GM08714 (cell line): ENCODE measurements at regions not wholly inside any gene's neighbourhood (a gene's known extent, or its start where the extent isn't known, plus 50 kb on each side); places are given as distances from the start of the nearest gene placed in this dataset.
"Not testable (repeated sequence)": the region's sequence is repeated elsewhere in the genome, so short reads cannot be mapped to it uniquely, and the experiment has no call there.

Experiments
- H3K4me3 ChIP-seq: fragments of 200-500 bp; sonication (Bioruptor generic); 2 replicates; pipeline ENCODE4 v1.5.1; 2014; ENCODE audit warnings: mild to moderate bottlenecking, low read length, inconsistent platforms
- ZNF274 ChIP-seq: IDR thresholded peaks from 2 replicates; pipeline ENCODE4 v1.6.1; 2012; ENCODE audit warnings: mild to moderate bottlenecking, low read depth, low read length

DNA sequence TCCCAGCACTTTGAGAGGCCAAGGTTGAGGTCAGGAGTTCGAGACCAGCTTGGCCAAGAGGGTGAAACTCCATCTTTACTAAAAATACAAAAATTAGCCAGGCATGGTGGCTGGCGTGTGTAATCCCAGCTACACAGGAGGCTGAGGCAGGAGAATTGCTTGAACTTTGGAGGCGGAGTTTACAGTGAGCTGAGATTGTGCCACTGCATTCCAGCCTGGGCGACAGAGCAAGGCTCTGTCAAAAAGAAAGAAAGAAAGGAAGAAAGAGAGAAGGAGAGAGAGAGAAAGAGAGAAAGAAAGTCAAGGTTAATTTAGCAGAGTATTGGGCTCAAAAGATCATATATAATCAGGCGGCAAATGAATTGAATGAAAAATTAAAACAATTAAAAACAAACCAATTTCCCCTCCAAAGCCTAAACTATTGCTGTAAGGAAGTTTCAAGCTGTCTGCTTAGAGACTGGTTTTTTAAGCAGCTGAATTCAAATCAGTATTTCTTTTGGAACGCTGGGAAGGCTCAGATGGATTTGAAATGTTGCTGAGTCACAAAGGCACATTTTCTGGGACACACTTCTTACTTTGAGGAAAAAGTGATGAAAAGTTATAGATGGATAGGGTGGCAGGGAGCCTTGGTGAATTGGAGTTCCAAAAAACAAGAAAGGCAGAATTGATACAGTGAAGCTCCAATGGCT, 81.3 kb upstream of the BHLHE40 start:
- H3K4me3 ChIP-seq, result peak overlapping the region; percentile 19; the same call in 1 of the 2 replicates
- no peak for TF ChIP-seq ZNF274

DNA sequence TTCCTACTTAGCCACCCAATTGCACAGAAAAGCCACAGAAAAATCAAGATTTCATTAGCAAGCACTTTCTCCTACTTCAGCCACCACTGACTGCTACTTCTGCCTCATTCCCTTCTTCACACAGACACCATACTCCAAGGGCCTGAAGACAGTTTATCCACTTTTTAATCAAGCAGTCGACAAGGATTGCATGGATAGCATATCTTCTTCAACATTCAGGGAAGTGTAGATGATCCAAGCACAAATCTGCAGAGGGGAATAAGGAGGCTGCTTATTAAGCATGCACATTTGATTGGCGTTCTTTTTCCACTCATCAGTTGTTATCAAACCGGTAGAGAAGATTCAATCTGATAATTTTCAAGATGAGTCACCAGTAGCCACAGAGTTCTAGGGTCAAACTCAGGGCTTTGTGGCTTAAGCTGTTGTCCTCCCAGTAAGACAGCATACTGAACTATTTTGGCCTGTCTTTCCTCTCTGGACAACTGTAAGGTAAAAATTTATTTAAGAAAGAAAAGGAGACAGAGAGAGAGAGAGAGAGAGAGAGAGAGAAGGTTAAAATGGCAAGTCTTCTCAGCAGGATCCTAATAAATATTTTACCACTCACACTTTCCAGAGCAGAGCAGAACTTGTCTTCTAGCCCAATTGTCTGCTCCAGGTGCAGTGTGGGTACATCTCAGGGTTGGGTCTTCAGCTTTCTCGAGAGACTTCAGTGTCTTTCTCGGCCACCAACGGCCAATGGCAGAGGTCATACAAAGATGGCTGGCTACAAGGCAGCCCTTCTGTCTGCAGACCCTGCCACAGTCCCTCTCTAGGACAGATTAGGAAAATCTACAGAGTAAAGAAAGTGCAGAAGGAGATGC, 80.6 kb upstream of the BHLHE40 start:
- H3K4me3 ChIP-seq, result peak overlapping the region; percentile 19; the same call in 1 of the 2 replicates
- TF ChIP-seq ZNF274, result no peak

DNA sequence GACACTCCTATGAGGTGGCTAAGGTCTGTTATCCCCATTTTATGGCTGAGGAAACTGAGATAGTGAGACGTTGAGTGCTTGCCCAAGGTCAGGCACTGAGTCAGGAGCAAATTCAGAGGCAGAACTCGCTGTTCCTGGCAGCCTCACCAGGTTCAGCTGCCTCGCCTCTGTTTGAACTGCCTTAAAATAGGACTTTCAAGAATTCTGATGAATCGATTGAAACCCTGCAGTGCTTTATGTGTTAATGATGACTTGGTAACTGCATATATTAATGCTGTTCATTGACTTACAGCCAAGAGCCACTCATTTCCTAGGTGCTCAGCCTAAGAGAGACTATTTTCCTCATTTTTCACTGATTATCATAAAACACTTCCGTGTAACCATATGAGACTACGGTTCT, 79.5 kb upstream of the BHLHE40 start:
- H3K4me3 ChIP-seq, result no peak overlapping the region
- TF ChIP-seq ZNF274, result no peak

DNA sequence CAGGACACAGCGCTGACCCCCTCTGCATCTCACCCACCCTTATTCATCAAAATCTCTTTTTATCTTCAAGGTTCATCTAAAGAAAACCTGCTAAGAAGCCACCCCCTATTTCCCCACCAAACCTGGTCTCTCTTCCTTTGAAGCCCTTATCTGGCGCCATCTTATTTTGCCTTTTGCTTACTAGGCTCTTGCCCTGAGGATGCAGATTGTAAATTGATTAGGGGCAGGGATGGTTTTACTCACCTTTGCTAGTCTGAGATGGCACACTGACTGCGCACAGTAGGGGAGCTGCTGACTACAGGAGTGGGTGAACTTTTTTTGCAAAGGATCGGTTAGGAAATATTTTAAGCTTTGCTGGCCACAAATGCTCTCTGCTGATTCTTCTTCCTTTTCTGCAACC, 78.9 kb upstream of the BHLHE40 start:
- TF ChIP-seq ZNF274, result no peak
- no peak overlapping the region for H3K4me3 ChIP-seq

DNA sequence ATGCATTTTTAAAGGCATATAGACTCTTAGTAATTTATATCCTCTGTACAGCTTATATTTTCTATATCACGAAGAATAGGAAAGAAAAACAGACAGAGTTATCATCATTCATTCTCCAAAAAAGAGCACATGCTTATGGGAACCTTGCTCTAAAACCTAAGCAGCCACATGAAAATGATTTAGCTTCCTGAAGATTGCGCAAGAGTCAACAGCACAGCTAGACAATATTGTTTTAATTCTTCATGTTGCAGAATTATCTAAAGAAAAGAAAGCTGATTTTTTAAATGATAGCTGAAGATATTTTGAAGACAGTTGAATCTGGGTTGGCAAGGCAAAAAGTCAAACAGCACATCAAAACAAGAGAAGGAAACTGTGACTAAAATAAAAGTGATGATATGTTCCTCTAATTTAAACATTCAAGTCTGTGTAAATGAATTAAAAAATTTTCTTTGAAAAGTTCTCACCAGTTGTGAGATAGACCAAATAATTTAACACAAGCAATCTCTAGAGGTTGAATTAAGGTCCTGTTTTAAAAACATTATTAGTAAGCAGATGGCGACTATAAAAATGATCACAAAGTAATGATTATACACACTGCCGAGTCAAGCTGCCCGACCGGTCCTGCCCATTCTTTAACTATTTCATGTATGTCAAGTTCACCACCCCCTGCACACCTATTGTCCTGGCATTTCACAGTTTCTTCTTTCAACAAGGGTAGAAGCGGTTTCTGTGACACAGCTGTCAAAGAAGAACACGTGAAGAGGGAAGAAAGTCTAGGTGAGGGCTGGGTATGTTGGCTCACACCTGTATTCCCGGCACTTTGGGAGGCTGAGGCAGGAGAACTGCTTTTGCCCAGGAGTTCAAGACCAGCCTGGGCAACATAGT, 74.2 kb upstream of the BHLHE40 start:
- no peak overlapping the region for H3K4me3 ChIP-seq
- no peak for TF ChIP-seq ZNF274

DNA sequence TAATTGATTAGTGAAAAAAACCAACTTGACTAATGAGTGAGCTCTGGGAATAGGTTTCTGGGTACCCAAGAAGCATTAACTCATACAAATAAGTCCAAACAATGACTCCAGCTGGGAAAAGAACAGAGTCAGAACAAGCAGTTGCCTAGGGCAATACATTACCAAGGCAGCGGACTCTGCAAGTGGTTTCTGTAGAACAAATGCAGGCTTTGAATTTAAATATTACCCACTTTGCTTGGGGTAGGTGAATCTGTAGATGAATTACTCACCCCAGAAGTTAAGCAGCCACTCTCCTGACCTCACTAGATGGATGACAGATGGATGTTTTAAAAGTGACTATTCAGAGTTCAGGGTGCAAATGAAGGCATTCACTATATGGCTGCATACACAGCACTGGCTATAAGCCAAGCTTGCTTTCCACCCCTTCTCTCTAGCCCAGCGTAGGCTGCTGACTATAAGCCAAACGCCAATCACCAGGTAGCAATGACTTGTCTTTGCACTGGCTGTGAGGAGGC, 73.1 kb upstream of the BHLHE40 start:
- H3K4me3 ChIP-seq, result no peak overlapping the region
- TF ChIP-seq ZNF274, result no peak

DNA sequence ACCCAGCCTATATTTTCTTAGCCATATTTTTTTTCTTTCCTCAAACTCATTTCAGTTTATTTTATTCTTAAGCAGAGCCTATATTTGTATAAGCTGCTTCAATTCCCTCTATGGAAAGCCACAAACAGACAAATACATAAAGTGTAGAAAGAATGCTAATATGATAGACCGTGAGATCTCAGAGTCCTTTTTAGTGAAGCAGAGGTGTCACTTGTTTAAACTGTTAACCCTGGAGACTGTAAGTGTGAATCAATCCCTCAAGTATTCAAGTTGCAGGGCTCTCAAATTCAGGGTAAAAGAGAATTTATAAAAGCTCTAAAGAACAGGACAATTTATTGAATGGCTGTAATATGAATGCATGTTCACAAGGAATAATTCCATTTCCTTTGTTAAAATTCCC, 72.2 kb upstream of the BHLHE40 start:
- TF ChIP-seq ZNF274, result no peak
- no peak overlapping the region for H3K4me3 ChIP-seq

DNA sequence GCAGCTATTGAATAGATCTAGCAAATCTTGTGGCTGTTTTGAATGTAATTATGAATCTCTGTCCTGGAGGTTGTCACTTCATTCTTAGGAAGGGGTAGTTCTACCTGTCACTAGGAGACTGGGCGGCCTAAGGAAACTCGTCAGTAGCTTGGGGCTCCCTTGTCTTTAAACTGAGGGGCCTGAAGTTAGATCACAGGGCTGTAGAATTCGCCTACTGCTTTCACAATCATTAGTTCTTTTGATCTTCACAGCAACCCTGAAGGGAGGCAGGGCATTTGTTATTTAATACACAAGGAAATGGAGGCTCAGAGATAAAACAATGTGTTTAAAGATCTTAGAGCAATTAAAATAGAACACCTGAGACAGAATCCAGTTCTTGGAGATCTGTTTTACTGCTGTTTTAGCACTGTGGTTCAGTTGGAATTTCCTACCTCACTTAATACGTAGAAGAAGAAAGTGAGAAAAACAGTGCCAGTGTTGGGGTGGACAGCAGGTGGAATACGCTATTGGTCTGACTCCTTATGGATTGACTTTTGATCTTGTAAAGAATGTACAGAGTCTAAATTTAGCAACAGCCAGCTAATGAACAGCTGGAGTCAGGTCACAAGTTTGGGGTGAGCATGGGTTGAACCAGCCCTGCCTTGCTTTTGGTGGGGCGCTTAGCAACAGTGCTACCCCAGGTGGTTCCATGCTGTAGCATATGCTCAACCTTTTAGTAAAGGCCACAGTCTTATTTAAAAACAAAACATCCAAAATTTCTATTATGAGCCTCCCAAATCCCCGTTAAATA, 71.4 kb upstream of the BHLHE40 start:
- H3K4me3 ChIP-seq, result no peak overlapping the region

DNA sequence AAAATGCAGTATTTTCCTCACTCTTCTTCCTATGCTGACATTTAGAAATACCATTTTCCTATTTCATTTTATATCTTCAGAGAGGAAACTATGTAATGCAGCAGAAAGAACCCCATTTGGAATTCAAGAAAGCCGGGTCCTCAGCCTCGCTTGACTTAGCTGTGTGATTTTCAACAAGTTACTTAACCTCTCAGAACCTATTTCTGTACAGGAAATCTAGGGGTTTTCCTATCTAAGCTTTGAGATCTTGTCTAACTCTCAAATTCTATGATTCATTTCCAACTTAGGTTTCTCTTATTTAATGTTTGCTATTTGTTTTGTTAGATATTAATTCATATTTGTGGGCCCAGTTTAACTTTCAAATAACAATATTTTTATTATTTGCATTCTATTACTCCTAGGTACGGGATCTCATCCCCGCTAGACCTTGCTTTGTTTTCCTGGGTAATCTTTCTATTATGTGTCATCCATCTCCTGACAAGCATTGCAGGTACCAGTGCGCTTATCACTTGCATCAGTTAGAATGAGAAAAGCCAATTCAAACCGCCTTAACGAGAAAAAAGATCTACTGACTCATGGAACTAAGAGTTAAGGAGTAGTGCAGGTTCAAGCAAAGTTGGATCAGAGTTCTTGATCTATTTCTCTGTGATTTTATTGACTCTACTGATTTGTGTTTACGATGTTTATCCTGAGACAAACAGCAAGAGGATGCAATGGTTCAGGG, 70.6 kb upstream of the BHLHE40 start:
- TF ChIP-seq ZNF274, result no peak
- H3K4me3 ChIP-seq, result no peak overlapping the region

More for the DNA sequence above, 71.4 kb upstream of the BHLHE40 start:
- TF ChIP-seq ZNF274, result no peak

DNA sequence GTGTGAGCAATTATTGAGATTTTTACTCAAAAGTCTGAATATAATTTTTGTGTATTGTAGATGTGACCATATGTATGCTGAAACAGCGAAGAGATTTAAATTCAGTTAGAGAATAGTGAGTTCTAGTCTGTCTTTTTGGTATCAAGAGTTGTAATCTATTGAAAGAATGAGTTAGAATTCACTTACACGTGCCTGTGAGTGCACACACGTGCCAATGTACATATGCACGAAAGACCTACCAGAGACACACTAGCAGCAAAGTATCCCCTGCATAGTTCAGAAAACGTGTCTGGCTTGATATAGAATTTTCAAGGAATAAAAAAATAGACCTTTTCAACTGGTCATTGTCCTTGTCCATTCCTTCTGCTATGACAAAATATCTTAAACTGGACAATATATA, 64.8 kb upstream of the BHLHE40 start:
- H3K4me3 ChIP-seq, result no peak overlapping the region
- TF ChIP-seq ZNF274, result no peak

DNA sequence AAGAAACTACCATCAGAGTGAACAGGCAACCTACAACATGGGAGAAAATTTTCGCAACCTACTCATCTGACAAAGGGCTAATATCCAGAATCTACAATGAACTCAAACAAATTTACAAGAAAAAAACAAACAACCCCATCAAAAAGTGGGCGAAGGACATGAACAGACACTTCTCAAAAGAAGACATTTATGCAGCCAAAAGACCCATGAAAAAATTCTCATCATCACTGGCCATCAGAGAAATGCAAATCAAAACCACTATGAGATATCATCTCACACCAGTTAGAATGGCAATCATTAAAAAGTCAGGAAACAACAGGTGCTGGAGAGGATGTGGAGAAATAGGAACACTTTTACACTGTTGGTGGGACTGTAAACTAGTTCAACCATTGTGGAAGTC, 57.6 kb upstream of the BHLHE40 start:
- not testable (repeated sequence) for H3K4me3 ChIP-seq

DNA sequence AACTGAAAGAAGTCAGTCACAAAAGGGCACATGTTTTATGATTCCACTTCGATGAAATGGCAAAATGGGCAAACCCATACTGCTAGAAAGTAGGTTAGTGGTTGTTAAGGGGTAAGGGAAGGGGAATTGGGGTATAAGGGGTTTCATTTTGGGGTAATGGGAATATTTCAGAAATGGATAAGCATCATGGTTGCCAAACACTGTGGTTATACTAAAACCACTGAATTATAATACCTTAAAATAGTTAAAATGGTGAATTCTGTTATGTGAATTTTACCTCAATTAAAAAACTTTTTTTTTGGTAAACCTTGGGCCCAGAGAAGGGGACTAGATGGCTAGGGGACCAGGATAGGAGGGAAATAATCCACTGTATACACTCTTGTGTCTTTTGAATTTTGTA, 52.3 kb upstream of the BHLHE40 start:
- no peak overlapping the region for H3K4me3 ChIP-seq
- TF ChIP-seq ZNF274, result no peak

DNA sequence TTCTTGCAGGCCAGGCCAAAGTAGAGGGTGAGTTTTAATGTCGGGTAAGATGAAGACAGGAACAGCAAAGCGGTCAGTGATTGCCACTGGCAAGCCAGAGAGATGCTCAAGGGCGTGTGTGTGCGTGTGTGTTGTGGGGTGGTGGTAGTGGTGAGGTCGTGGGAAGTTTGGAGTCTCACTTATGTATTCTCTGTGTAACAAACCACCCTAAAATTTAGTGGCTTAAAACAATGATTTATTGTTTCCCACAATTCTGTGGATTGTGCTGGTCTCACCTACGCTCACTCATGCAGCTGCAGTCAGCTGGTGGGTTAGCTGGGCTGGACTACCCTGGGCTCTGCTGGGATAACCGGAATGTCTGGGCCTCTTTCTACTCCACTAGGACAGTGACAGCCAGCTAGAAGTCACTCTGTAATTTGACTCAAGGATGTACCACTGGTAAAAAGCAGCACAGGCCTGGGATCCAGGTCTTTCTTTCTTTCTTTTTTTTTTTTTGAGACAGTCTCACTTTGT, 50.9 kb upstream of the BHLHE40 start:
- no peak for TF ChIP-seq ZNF274

More for the DNA sequence above, 50.9 kb upstream of the BHLHE40 start:
- no peak overlapping the region for H3K4me3 ChIP-seq
